ENCODE measurements at regions not wholly inside any gene's neighbourhood (a gene's known extent, or its start where the extent isn't known, plus 50 kb on each side); places are given as distances from the start of the nearest gene placed in this dataset.

GRCh38 chr6:44041461-44042260 is 85.6 kb downstream of the MRPL14 start:
- Mint-ChIP-seq H3K4me1 (peaks cover 33% of the 10 kb centered on the region), H3K4me3 (peak overlapping the region in 1 of 2 donors; percentile 30), H3K27ac (peak overlapping the region in 5 of 7 donors; percentile 4 to 74 (median 25)), H3K36me3 (peaks cover 0 to 4% of the 10 kb centered on the region in 2 donors), H3K9me3 (no peaks in the 10 kb centered on the region), H3K27me3 (ENCODE audit: low read depth in 3 of 3) (peaks cover 0 to 5% (median 3%) of the 10 kb centered on the region in 3 donors)
- no peak overlapping the region for H3K4me3 ChIP-seq (replicated peaks in 1 of 3; ENCODE audit: low read depth in 2 of 3, low read length in 3 of 3)
- H4K20me1 ChIP-seq (ENCODE audit: insufficient read depth, low read length): no peaks in the 10 kb centered on the region
- no peaks in the 10 kb centered on the region for H3K36me3 ChIP-seq (replicated peaks in 1 of 2; ENCODE audit: control insufficient read depth in 1 of 2, insufficient read depth in 2 of 2, low read length in 2 of 2)
- no peak overlapping the region for H3K27ac ChIP-seq (ENCODE audit: low read depth in 1 of 2, low read length in 2 of 2)
- no peaks in the 10 kb centered on the region for H3K79me2 ChIP-seq (ENCODE audit: insufficient read depth, low read length)
- peaks cover 18 to 33% of the 10 kb centered on the region in 2 donors for H3K4me1 ChIP-seq (ENCODE audit: control insufficient read depth in 1 of 2, insufficient read depth in 2 of 2, low read length in 2 of 2)
- no peaks in the 10 kb centered on the region for H3K27me3 ChIP-seq (ENCODE audit: control insufficient read depth in 2 of 2, insufficient read depth in 2 of 2, low read length in 2 of 2)
- no peaks in the 10 kb centered on the region for H3K9me3 ChIP-seq (replicated peaks in 1 of 2; ENCODE audit: control insufficient read depth in 1 of 2, insufficient read depth in 1 of 2, low read length in 2 of 2)
- 46% methylated on average over 6 of the region's 10 CpGs for WGBS (ENCODE audit: insufficient coverage)
- no peak overlapping the region for H3K9ac ChIP-seq (ENCODE audit: insufficient read depth, low read length, poor library complexity, severe bottlenecking)
- no peak for TF ChIP-seq CTCF (IDR thresholded peaks at IDR 0.05)
- DNase-seq: peak in 2 of 3 donors; percentile 47 to 54
- no peak overlapping the region for H2AFZ ChIP-seq (ENCODE audit: insufficient read depth, low read depth, low read length, poor library complexity, severe bottlenecking)
- intact Hi-C loops (cut with micrococcal nuclease): no loop called here
- no peak overlapping the region for H3K4me2 ChIP-seq (replicated peaks; ENCODE audit: extremely low read depth, low read length, poor library complexity, severe bottlenecking)

GRCh38 chr6:44040786-44041185 is 86.5 kb downstream of the MRPL14 start:
- TF ChIP-seq CTCF (IDR thresholded peaks at IDR 0.05): no peak
- no peak for DNase-seq

More at GRCh38 chr6:44040786-44041185, 86.5 kb downstream of the MRPL14 start:
- Histone ChIP-seq H3K27ac (ENCODE audit: low read depth in 1 of 2, low read length in 2 of 2) (no peak overlapping the region), H4K20me1 (ENCODE audit: insufficient read depth, low read length) (no peaks in the 10 kb centered on the region), H3K4me3 (replicated peaks in 1 of 3; ENCODE audit: low read depth in 2 of 3, low read length in 3 of 3) (no peak overlapping the region), H3K4me2 (replicated peaks; ENCODE audit: extremely low read depth, low read length, poor library complexity, severe bottlenecking) (no peak overlapping the region), H3K27me3 (ENCODE audit: control insufficient read depth in 2 of 2, insufficient read depth in 2 of 2, low read length in 2 of 2) (no peaks in the 10 kb centered on the region), H3K4me1 (ENCODE audit: control insufficient read depth in 1 of 2, insufficient read depth in 2 of 2, low read length in 2 of 2) (peaks cover 27 to 41% of the 10 kb centered on the region in 2 donors), H3K79me2 (ENCODE audit: insufficient read depth, low read length) (no peaks in the 10 kb centered on the region), H3K9me3 (replicated peaks in 1 of 2; ENCODE audit: control insufficient read depth in 1 of 2, insufficient read depth in 1 of 2, low read length in 2 of 2) (no peaks in the 10 kb centered on the region), H2AFZ (ENCODE audit: insufficient read depth, low read depth, low read length, poor library complexity, severe bottlenecking) (no peak overlapping the region), H3K9ac (ENCODE audit: insufficient read depth, low read length, poor library complexity, severe bottlenecking) (no peak overlapping the region), H3K36me3 (replicated peaks in 1 of 2; ENCODE audit: control insufficient read depth in 1 of 2, insufficient read depth in 2 of 2, low read length in 2 of 2) (no peaks in the 10 kb centered on the region)
- no CpG with 5 or more reads among the region's 4 CpGs for WGBS (ENCODE audit: insufficient coverage)
- Mint-ChIP-seq H3K9me3 (peaks cover 0 to 2% (median 0%) of the 10 kb centered on the region in 7 donors), H3K4me1 (peaks cover 42% of the 10 kb centered on the region), H3K36me3 (peaks cover 1 to 5% of the 10 kb centered on the region in 2 donors), H3K4me3 (no peak overlapping the region), H3K27me3 (ENCODE audit: low read depth in 3 of 3) (peaks cover 0 to 5% (median 3%) of the 10 kb centered on the region in 3 donors), H3K27ac (peak overlapping the region in 1 of 7 donors; percentile 55)
- intact Hi-C loops (cut with micrococcal nuclease): no loop called here

All from CD14-positive monocyte (primary cell).